Activated B cell treated with CpG ODN at 0.5 μM for 24 hours (primary cell): ENCODE measurements at regions not wholly inside any gene's neighbourhood (a gene's known extent, or its start where the extent isn't known, plus 50 kb on each side); places are given as distances from the start of the nearest gene placed in this dataset.
"Not testable (repeated sequence)": the region's sequence is repeated elsewhere in the genome, so short reads cannot be mapped to it uniquely, and the experiment has no call there.

Experiments used
- ATAC-seq: fragments of 200-7000 bp; cut with Tn5 transposase; one replicate; pipeline ENCODE4 v1.10.0; 2021; ENCODE audit warnings: low read depth, mild to moderate bottlenecking, moderate library complexity
- CTCF ChIA-PET: fragments of 350-600 bp; sonication (Branson Sonifier 250); formaldehyde crosslinking; loops from one replicate; lab custom pipeline; 2021; ENCODE audit warnings: antibody characterized with exemption; lab: Charles Lee
- POLR2A ChIA-PET: fragments of 350-600 bp; sonication (Branson Sonifier 250); formaldehyde crosslinking; loops from one replicate; lab custom pipeline; 2021; ENCODE audit warnings: antibody characterized with exemption; lab: Charles Lee
- DNase-seq: peaks from one replicate; pipeline ENCODE4 v3.0.0; 2022
- H3K27ac Mint-ChIP-seq: one replicate; pipeline ENCODE4 v1.8.0; 2020; ENCODE audit warnings: mixed read lengths
- H3K27me3 Mint-ChIP-seq: one replicate; pipeline ENCODE4 v1.8.0; 2021; ENCODE audit warnings: mixed read lengths
- H3K36me3 Mint-ChIP-seq: one replicate; pipeline ENCODE4 v1.8.0; 2021; ENCODE audit warnings: low read depth, mixed read lengths
- H3K4me1 Mint-ChIP-seq: one replicate; pipeline ENCODE4 v1.8.0; 2021; ENCODE audit warnings: mixed read lengths
- H3K4me3 Mint-ChIP-seq: one replicate; pipeline ENCODE4 v1.8.0; 2020; ENCODE audit warnings: mild to moderate bottlenecking, mixed read lengths
- H3K9me3 Mint-ChIP-seq: one replicate; pipeline ENCODE4 v1.8.0; 2020; ENCODE audit warnings: mixed read lengths
- CTCF ChIP-seq: fragments of 200-600 bp; IDR thresholded peaks from one replicate; pipeline ENCODE4 v1.8.0; 2022; ENCODE audit warnings: antibody characterized with exemption, mild to moderate bottlenecking
- intact Hi-C: fragments of 100-400 bp; cut with micrococcal nuclease; formaldehyde crosslinking; loops from one replicate; pipeline ENCODE4 v1.15.1; 2024

- no peak for TF ChIP-seq CTCF
- CTCF ChIA-PET: no interaction called here
- POLR2A ChIA-PET: interaction anchor here (0.6 kb wide), 1 partner anchor 395 kb away, joined by 13 read pairs; no protein-coding TSS in a partner anchor
- Mint-ChIP-seq H3K27ac (no peak overlapping the region), H3K4me1 (no peaks in the 10 kb centered on the region), H3K4me3 (no peak overlapping the region), H3K36me3 (no peaks in the 10 kb centered on the region), H3K27me3 (no peaks in the 10 kb centered on the region), H3K9me3 (no peaks in the 10 kb centered on the region)
- ATAC-seq (no peak), DNase-seq (no peak)
- intact Hi-C loops: no loop called here
Observed at GRCh38 chr13:30535046-30535445, 69.3 kb upstream of the HMGB1 start.

GRCh38 chr13:30545320-30545719 lies 72.4 kb upstream of the USPL1 start:
- intact Hi-C loops: no loop called here
- DNase-seq (no peak), ATAC-seq (no peak)
- TF ChIP-seq CTCF: no peak
- ChIA-PET CTCF (no interaction called here), POLR2A (interaction anchor here (0.6 kb wide), 1 partner anchor 66 kb away, joined by 5 read pairs; no protein-coding TSS in a partner anchor)
- H3K4me1 Mint-ChIP-seq: peaks cover 11% of the 10 kb centered on the region
- H3K4me3 Mint-ChIP-seq: no peak overlapping the region
- H3K27me3 Mint-ChIP-seq: no peaks in the 10 kb centered on the region
- H3K36me3 Mint-ChIP-seq: peaks cover 2% of the 10 kb centered on the region
- H3K27ac Mint-ChIP-seq: no peak overlapping the region
- H3K9me3 Mint-ChIP-seq: peaks cover 2% of the 10 kb centered on the region

GRCh38 chr13:30548046-30548445 lies 69.7 kb upstream of the USPL1 start:
- H3K9me3 Mint-ChIP-seq, H3K27me3 Mint-ChIP-seq, H3K36me3 Mint-ChIP-seq, DNase-seq, POLR2A ChIA-PET, CTCF ChIA-PET: not testable (repeated sequence)
- peak overlapping the region; percentile 21 for H3K4me3 Mint-ChIP-seq
- intact Hi-C loops: loop anchor here (1.0 kb wide), 2 partner anchors 69 to 177 kb away; partner anchors contain the start of gene USPL1
- peak; percentile 65 for ATAC-seq
- peak overlapping the region; percentile 85 for H3K27ac Mint-ChIP-seq
- H3K4me1 Mint-ChIP-seq: peaks cover 11% of the 10 kb centered on the region

- ChIA-PET CTCF (interaction anchor here (1.0 to 2.2 kb wide), 4 partner anchors 127 to 420 kb away, joined by 3 to 18 read pairs (median 5); no protein-coding TSS in a partner anchor), POLR2A (interaction anchor here (0.7 to 1.3 kb wide), 2 partner anchors 9 to 87 kb away, joined by 4 to 6 read pairs; no protein-coding TSS in a partner anchor)
- peak; percentile 85 for ATAC-seq
- Mint-ChIP-seq H3K36me3 (peaks cover 2% of the 10 kb centered on the region), H3K4me1 (peaks cover 11% of the 10 kb centered on the region), H3K4me3 (no peak overlapping the region), H3K27ac (no peak overlapping the region), H3K27me3 (no peaks in the 10 kb centered on the region), H3K9me3 (peaks cover 3% of the 10 kb centered on the region)
- TF ChIP-seq CTCF: no peak
- no peak for DNase-seq
- intact Hi-C loops: loop anchor here (1.0 to 2.0 kb wide), 7 partner anchors 22 to 419 kb away; no protein-coding TSS in a partner anchor
Observed at GRCh38 chr13:30551189-30551588, 66.5 kb upstream of the USPL1 start.

GRCh38 chr13:30552567-30552966 lies 65.2 kb upstream of the USPL1 start:
- ATAC-seq (no peak), DNase-seq (no peak)
- no peak overlapping the region for H3K4me3 Mint-ChIP-seq
- H3K9me3 Mint-ChIP-seq: peaks cover 7% of the 10 kb centered on the region
- TF ChIP-seq CTCF: no peak
- ChIA-PET CTCF (interaction anchor here (3.0 kb wide), 1 partner anchor 420 kb away, joined by 20 read pairs; no protein-coding TSS in a partner anchor), POLR2A (no interaction called here)
- H3K27ac Mint-ChIP-seq: no peak overlapping the region
- H3K27me3 Mint-ChIP-seq: no peaks in the 10 kb centered on the region
- H3K36me3 Mint-ChIP-seq: peaks cover 2% of the 10 kb centered on the region
- peaks cover 10% of the 10 kb centered on the region for H3K4me1 Mint-ChIP-seq
- intact Hi-C loops: no loop called here
